K562 (cell line): ENCODE measurements at regions not wholly inside any gene's neighbourhood (a gene's known extent, or its start where the extent isn't known, plus 50 kb on each side); places are given as distances from the start of the nearest gene placed in this dataset.

Source experiments
- ATAC-seq: fragments of 200-7000 bp; cut with Tn5 transposase; 3 replicates; pipeline ENCODE4 v1.9.1; 2020; ENCODE audit warnings: moderate library complexity
- BruUV-seq: library from RNA; stranded (reverse); fragments of 400-500 nt; replicated peaks from 2 replicates; lab custom pipeline; 2021; lab: Mats Ljungman, UMichigan
- CTCF ChIA-PET: fragments of 300-600 bp; formaldehyde crosslinking; extraction: SDS; loops from one replicate; lab custom pipeline; 2021; ENCODE audit warnings: low intra/inter-chr PET ratio; lab: Yijun Ruan, JAX
- POLR2A ChIA-PET: fragments of 300-600, 350-650 bp; sonication (Branson Sonifier 250); formaldehyde crosslinking; extraction: SDS; loops from one replicate; lab custom pipeline; 2021; ENCODE audit warnings: antibody characterized with exemption, inconsistent platforms; lab: Yijun Ruan, JAX
- DNase-seq, 4 experiments: peaks; one replicate each; pipeline versions ENCODE4 v3.0.0 to v3.0.0-alpha.2; 2011 to 2018; ENCODE audit warnings: low spot score in 3 of 4, mixed read lengths in 3 of 4; ENCODE audit errors: extremely low read depth in 1 of 4
- FAIRE-seq: peaks from 2 replicates; lab custom pipeline; 2011; peaks lifted over from hg19 to GRCh38; lab: Jason Lieb, UNC
- H2AFZ ChIP-seq: 2 replicates; pipeline ENCODE4 v1.6.0; 2011; ENCODE audit warnings: low read depth, low read length, control low read depth, inconsistent platforms
- H3K27ac ChIP-seq: fragments of 200-600 bp; 3 replicates; pipeline ENCODE4 v1.8.0; 2011; ENCODE audit warnings: low read depth, mild to moderate bottlenecking, control low read depth, inconsistent platforms, low read length, moderate library complexity, mixed read lengths; ENCODE audit errors: extremely low read depth
- H3K27me3 ChIP-seq, 2 experiments: fragments of 300-600 bp in 1 of 2; 2 replicates in 1 of 2; 3 replicates in 1 of 2; pipeline versions ENCODE4 v1.6.0 to v1.8.0; 2011; ENCODE audit warnings: inconsistent platforms in 2 of 2, low read length in 2 of 2, mild to moderate bottlenecking in 1 of 2, mixed read lengths in 1 of 2, moderate library complexity in 1 of 2; ENCODE audit not compliant: control insufficient read depth in 2 of 2, insufficient read depth in 2 of 2
- H3K36me3 ChIP-seq: fragments of 300-600 bp; 3 replicates; pipeline ENCODE4 v1.8.0; 2011; ENCODE audit warnings: mild to moderate bottlenecking, low read length, inconsistent platforms; ENCODE audit not compliant: control insufficient read depth, insufficient read depth
- H3K4me1 ChIP-seq, 2 experiments: fragments of 200-600 bp in 1 of 2; replicated peaks in 1 of 2; 2 replicates in 1 of 2; 3 replicates in 1 of 2; pipeline versions ENCODE4 v1.5.1 to v1.8.0; 2011; ENCODE audit warnings: inconsistent platforms in 2 of 2, low read length in 2 of 2, mild to moderate bottlenecking in 1 of 2, mixed read lengths in 1 of 2, moderate library complexity in 1 of 2; ENCODE audit not compliant: control insufficient read depth in 2 of 2, insufficient read depth in 2 of 2
- H3K4me2 ChIP-seq: 2 replicates; pipeline ENCODE4 v1.6.1; 2011; ENCODE audit warnings: low read length, control low read depth, inconsistent platforms, mixed read lengths; ENCODE audit not compliant: insufficient read depth
- H3K4me3 ChIP-seq: fragments of 200-600 bp; sonication (generic), shearing (Covaris generic); 2 replicates; pipeline ENCODE4 v1.5.1; 2016; ENCODE audit warnings: control low read depth, inconsistent platforms
- H3K79me2 ChIP-seq: fragments of 200-600 bp; 3 replicates; pipeline ENCODE4 v1.8.0; 2011; ENCODE audit warnings: low read length, inconsistent platforms; ENCODE audit not compliant: control insufficient read depth, insufficient read depth
- H3K9ac ChIP-seq, 2 experiments: 2 replicates each; pipeline versions ENCODE4 v1.6.0 to v1.6.1; 2011; ENCODE audit warnings: low read depth in 2 of 2, low read length in 2 of 2, control low read depth in 1 of 2, inconsistent platforms in 1 of 2, mild to moderate bottlenecking in 1 of 2, mixed read lengths in 1 of 2; ENCODE audit not compliant: insufficient read depth in 1 of 2
- H3K9me1 ChIP-seq: one replicate; pipeline ENCODE4 v1.6.0; 2011; ENCODE audit warnings: inconsistent platforms, mild to moderate bottlenecking, low read length, moderate library complexity; ENCODE audit not compliant: control insufficient read depth, insufficient read depth
- H3K9me3 ChIP-seq: replicated peaks from 2 replicates; pipeline ENCODE4 v1.5.1; 2011; ENCODE audit warnings: low read depth, low read length, inconsistent platforms; ENCODE audit not compliant: control insufficient read depth, insufficient read depth
- H4K20me1 ChIP-seq: replicated peaks from 2 replicates; pipeline ENCODE4 v1.6.1; 2011; ENCODE audit warnings: low read length, inconsistent platforms, mixed read lengths; ENCODE audit not compliant: control insufficient read depth, insufficient read depth
- BCL6 ChIP-seq: fragments of 250-450 bp; sonication (Bioruptor Pico); IDR thresholded peaks from 2 replicates; pipeline ENCODE4 v1.4.0; 2020
- CBFA2T2 ChIP-seq: fragments of 450-650 bp; conservative IDR thresholded peaks from 2 replicates; pipeline ENCODE4 v1.6.1; 2017; ENCODE audit warnings: mild to moderate bottlenecking
- EP300 ChIP-seq: IDR thresholded peaks from 2 replicates; pipeline ENCODE4 v1.6.1; 2012; ENCODE audit warnings: low read length, improper control_type of control experiment
- ETV5 ChIP-seq: sonication (generic); formaldehyde crosslinking; IDR thresholded peaks from 2 replicates; pipeline ENCODE4 v1.4.0; 2020; ENCODE audit warnings: low read depth, mild to moderate bottlenecking, missing genetic modification reagents
- HDAC6 ChIP-seq: IDR thresholded peaks from 2 replicates; pipeline ENCODE4 v1.6.1; 2012; ENCODE audit warnings: low read depth, mild to moderate bottlenecking, control low read depth, inconsistent platforms, low read length, moderate library complexity
- KLF13 ChIP-seq: fragments of 450-650 bp; IDR thresholded peaks from 2 replicates; pipeline ENCODE4 v1.6.1; 2016; ENCODE audit warnings: missing genetic modification characterization, low read depth, mild to moderate bottlenecking, missing compliant biosample characterization, moderate library complexity, borderline replicate concordance
- PHF8 ChIP-seq: fragments of 200-600 bp; sonication (generic); IDR thresholded peaks from 2 replicates; pipeline ENCODE4 v1.6.1; 2012; ENCODE audit warnings: mixed run types, mild to moderate bottlenecking, inconsistent platforms, low read length, moderate library complexity, borderline replicate concordance
- POLR2A ChIP-seq: fragments of 450-650 bp; conservative IDR thresholded peaks from 2 replicates; pipeline ENCODE4 v1.6.1; 2016
- RBM17 ChIP-seq: fragments of 200-400 bp; formaldehyde crosslinking; IDR thresholded peaks from 2 replicates; pipeline ENCODE4 v1.6.1; 2017; ENCODE audit warnings: low read depth, mild to moderate bottlenecking, low read length, borderline replicate concordance
- SNRNP70 ChIP-seq: fragments of 200-400 bp; formaldehyde crosslinking; optimal IDR thresholded peaks from 2 replicates; pipeline ENCODE3; 2017; ENCODE audit warnings: low read depth, low read length
- ZKSCAN8 ChIP-seq: fragments of 200-800 bp; sonication (Bioruptor generic); IDR thresholded peaks from 2 replicates; pipeline ENCODE4 v1.6.1; 2016; ENCODE audit warnings: missing genetic modification characterization, missing compliant biosample characterization
- ZNF165 ChIP-seq: fragments of 250-450 bp; sonication (Bioruptor Pico); IDR thresholded peaks from 2 replicates; pipeline ENCODE4 v1.4.0; 2020; ENCODE audit warnings: borderline replicate concordance
- ZNF75A ChIP-seq: fragments of 450-650 bp; formaldehyde crosslinking; IDR thresholded peaks from 2 replicates; pipeline ENCODE4 v1.4.0; 2020; ENCODE audit warnings: mild to moderate bottlenecking
- WGBS: fragments of 100-300 bp; shearing (Covaris generic); methylation state at CpG from one replicate; pipeline ENCODE4 v1.1.6; 2016; ENCODE audit warnings: low coverage, mixed read lengths; ENCODE audit not compliant: insufficient coverage; ENCODE audit errors: missing lambda C conversion rate; 5-methylcytosine and 5-hydroxymethylcytosine counted together
- in situ Hi-C: fragments of 300-500 bp; cut with MboI; formaldehyde crosslinking; loops from 4 replicates; pipeline ENCODE4 v1.15.0; 2018; ENCODE audit warnings: inconsistent platforms, mixed read lengths
- intact Hi-C: fragments of 100-400 bp; cut with micrococcal nuclease; formaldehyde crosslinking; loops from 2 replicates; pipeline ENCODE4 v1.14.2; 2022
- TF ChIP-seq, protein P1 (sequence below): fragments of 200-400 bp; formaldehyde crosslinking; IDR thresholded peaks from 2 replicates; pipeline ENCODE4 v1.6.1; 2017; ENCODE audit warnings: mild to moderate bottlenecking, low read depth, low read length, moderate library complexity

DNA sequence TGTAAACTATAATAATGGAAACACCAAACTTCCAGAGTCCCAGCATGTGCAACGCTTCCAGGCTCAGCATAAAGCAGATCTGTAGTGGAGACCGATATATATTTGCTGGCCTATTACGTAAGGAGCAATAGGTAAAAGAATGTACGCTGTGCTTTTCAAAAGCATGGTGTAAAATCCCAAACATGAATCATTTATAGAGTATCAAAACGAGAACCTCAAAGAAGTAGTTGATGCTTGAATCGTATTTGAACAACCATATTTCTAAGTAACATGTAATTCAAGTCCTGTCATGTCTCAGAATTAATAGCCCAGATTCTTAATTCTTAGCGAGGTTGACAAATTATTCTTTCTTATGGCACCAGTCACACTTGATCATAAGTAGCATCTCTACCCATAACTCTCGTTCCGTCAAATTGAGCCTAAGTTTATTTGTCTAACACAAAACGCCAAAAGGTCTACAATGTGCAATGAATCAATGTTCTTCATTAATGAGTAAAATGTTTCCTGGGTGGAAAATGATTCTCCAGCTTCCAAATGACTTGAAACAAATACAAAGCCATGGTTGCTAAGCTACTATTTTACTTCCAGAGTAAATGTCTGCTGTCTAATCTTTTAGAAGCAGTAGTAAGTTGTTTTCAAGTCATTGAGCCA is 811.5 kb upstream of the FRG1 start:
- no TSS peak for BruUV-seq
- ChIA-PET POLR2A (no interaction called here), CTCF (no interaction called here)
- no peak overlapping the region for H3K4me3 ChIP-seq
- no peak overlapping the region for H2AFZ ChIP-seq
- WGBS = 2% methylated on average over 10 of the region's 10 CpGs
- ATAC-seq (no peak), DNase-seq (no peak), FAIRE-seq (no peak)
- no peaks in the 10 kb centered on the region for H3K79me2 ChIP-seq
- in situ Hi-C loops (no loop called here), intact Hi-C loops (no loop called here)
- no peaks in the 10 kb centered on the region for H3K4me1 ChIP-seq
- H3K9ac ChIP-seq = no peak overlapping the region
- no peaks in the 10 kb centered on the region for H3K36me3 ChIP-seq
- H3K9me1 ChIP-seq = no peaks in the 10 kb centered on the region
- no peaks in the 10 kb centered on the region for H4K20me1 ChIP-seq
- H3K27me3 ChIP-seq = no peaks in the 10 kb centered on the region
- H3K9me3 ChIP-seq = no peaks in the 10 kb centered on the region
- TF ChIP-seq POLR2A (no peak), HDAC6 (no peak), ZKSCAN8 (CRISPR knock-in tag) (no peak), KLF13 (no peak), EP300 (no peak), ETV5 (CRISPR knock-in tag) (no peak), SNRNP70 (no peak), PHF8 (no peak), CBFA2T2 (no peak), ZNF75A (CRISPR knock-in tag) (no peak), RBM17 (no peak), ZNF165 (CRISPR knock-in tag) (no peak), BCL6 (CRISPR knock-in tag) (no peak)
- TF ChIP-seq, protein P1, sequence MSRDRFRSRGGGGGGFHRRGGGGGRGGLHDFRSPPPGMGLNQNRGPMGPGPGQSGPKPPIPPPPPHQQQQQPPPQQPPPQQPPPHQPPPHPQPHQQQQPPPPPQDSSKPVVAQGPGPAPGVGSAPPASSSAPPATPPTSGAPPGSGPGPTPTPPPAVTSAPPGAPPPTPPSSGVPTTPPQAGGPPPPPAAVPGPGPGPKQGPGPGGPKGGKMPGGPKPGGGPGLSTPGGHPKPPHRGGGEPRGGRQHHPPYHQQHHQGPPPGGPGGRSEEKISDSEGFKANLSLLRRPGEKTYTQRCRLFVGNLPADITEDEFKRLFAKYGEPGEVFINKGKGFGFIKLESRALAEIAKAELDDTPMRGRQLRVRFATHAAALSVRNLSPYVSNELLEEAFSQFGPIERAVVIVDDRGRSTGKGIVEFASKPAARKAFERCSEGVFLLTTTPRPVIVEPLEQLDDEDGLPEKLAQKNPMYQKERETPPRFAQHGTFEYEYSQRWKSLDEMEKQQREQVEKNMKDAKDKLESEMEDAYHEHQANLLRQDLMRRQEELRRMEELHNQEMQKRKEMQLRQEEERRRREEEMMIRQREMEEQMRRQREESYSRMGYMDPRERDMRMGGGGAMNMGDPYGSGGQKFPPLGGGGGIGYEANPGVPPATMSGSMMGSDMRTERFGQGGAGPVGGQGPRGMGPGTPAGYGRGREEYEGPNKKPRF = no peak
- no peak overlapping the region for H3K27ac ChIP-seq
- no peak overlapping the region for H3K4me2 ChIP-seq
